H1 (cell line): ENCODE measurements at regions not wholly inside any gene's neighbourhood (a gene's known extent, or its start where the extent isn't known, plus 50 kb on each side); places are given as distances from the start of the nearest gene placed in this dataset.

ENCODE experiments used
- CTCF ChIA-PET: fragments of 300-600 bp; sonication (Branson Sonifier 250); formaldehyde crosslinking; loops from one replicate; lab custom pipeline; 2021; ENCODE audit not compliant: partially characterized antibody; lab: Charles Lee
- POLR2A ChIA-PET: fragments of 300-600 bp; sonication (Branson Sonifier 250); formaldehyde crosslinking; loops from one replicate; lab custom pipeline; 2021; ENCODE audit warnings: inconsistent platforms; ENCODE audit not compliant: partially characterized antibody; lab: Charles Lee
- DNase-seq, 2 experiments: peaks; one replicate each; pipeline versions ENCODE4 v3.0.0 to v3.0.0-alpha.2; 2010 to 2022; ENCODE audit warnings: low spot score in 2 of 2, low read depth in 1 of 2, mixed read lengths in 1 of 2
- FAIRE-seq: peaks from 2 replicates; lab custom pipeline; 2011; peaks lifted over from hg19 to GRCh38; lab: Jason Lieb, UNC
- H2AFZ ChIP-seq: 2 replicates; pipeline ENCODE4 v1.8.1; 2012; ENCODE audit warnings: low read length, inconsistent platforms
- H2AK5ac ChIP-seq: 2 replicates; pipeline ENCODE4 v1.6.1; 2013; ENCODE audit warnings: low read depth, low read length
- H2BK120ac ChIP-seq: replicated peaks from 2 replicates; pipeline ENCODE3; 2013; ENCODE audit warnings: low read depth, low read length, inconsistent platforms
- H2BK12ac ChIP-seq: 2 replicates; pipeline ENCODE4 v1.6.1; 2013; ENCODE audit warnings: low read depth, low read length
- H2BK15ac ChIP-seq: 2 replicates; pipeline ENCODE4 v1.6.1; 2013; ENCODE audit warnings: low read length
- H2BK20ac ChIP-seq: 2 replicates; pipeline ENCODE4 v1.6.1; 2013; ENCODE audit warnings: low read length
- H2BK5ac ChIP-seq: 2 replicates; pipeline ENCODE4 v1.6.1; 2013; ENCODE audit warnings: low read depth, low read length
- H3K14ac ChIP-seq: 2 replicates; pipeline ENCODE4 v1.6.1; 2013; ENCODE audit warnings: inconsistent platforms; ENCODE audit not compliant: insufficient read length
- H3K18ac ChIP-seq: 2 replicates; pipeline ENCODE4 v1.6.1; 2013; ENCODE audit warnings: low read length; ENCODE audit errors: extremely low read depth
- H3K23ac ChIP-seq: 2 replicates; pipeline ENCODE4 v1.6.1; 2013; ENCODE audit warnings: inconsistent platforms; ENCODE audit not compliant: insufficient read length
- H3K23me2 ChIP-seq: 2 replicates; pipeline ENCODE4 v1.6.1; 2013; ENCODE audit warnings: low read depth, low read length
- H3K27ac ChIP-seq: 2 replicates; pipeline ENCODE4 v1.6.1; 2011; ENCODE audit warnings: low read depth, low read length, inconsistent platforms
- H3K27me3 ChIP-seq, 4 experiments: replicated peaks in 1 of 4; 1 replicate in 1 of 4; 2 replicates in 3 of 4; pipeline versions ENCODE4 v1.6.1 to v1.8.1; 2011 to 2013; ENCODE audit warnings: low read length in 3 of 4, mild to moderate bottlenecking in 3 of 4, inconsistent platforms in 2 of 4, mixed read lengths in 2 of 4, moderate library complexity in 1 of 4; ENCODE audit not compliant: control insufficient read depth in 3 of 4, insufficient read depth in 3 of 4; ENCODE audit errors: extremely low read depth in 1 of 4
- H3K36me3 ChIP-seq, 4 experiments: 2 replicates each; pipeline versions ENCODE4 v1.6.1 to v1.8.1; 2011 to 2013; ENCODE audit warnings: mild to moderate bottlenecking in 4 of 4, low read length in 3 of 4, moderate library complexity in 2 of 4, control low read depth in 1 of 4, inconsistent platforms in 1 of 4; ENCODE audit not compliant: insufficient read depth in 4 of 4, control insufficient read depth in 2 of 4
- H3K4ac ChIP-seq: replicated peaks from 2 replicates; pipeline ENCODE3; 2013; ENCODE audit warnings: low read length, low read depth, mixed read lengths, inconsistent platforms; ENCODE audit not compliant: insufficient read length
- H3K4me1 ChIP-seq, 4 experiments: replicated peaks in 1 of 4; 1 replicate in 1 of 4; 2 replicates in 3 of 4; pipeline versions ENCODE4 v1.6.1 to v1.8.1; 2011 to 2013; ENCODE audit warnings: low read length in 3 of 4, inconsistent platforms in 2 of 4, mixed read lengths in 1 of 4; ENCODE audit not compliant: insufficient read depth in 4 of 4, control insufficient read depth in 3 of 4
- H3K4me2 ChIP-seq, 2 experiments: 2 replicates each; pipeline versions ENCODE4 v1.6.1 to v1.8.1; 2011 to 2013; ENCODE audit warnings: low read depth in 2 of 2, low read length in 2 of 2, control low read depth in 1 of 2, inconsistent platforms in 1 of 2, mild to moderate bottlenecking in 1 of 2; ENCODE audit not compliant: insufficient read depth in 1 of 2
- H3K4me3 ChIP-seq, 4 experiments: fragments of 200-600, 300-600 bp in 1 of 4; sonication (generic), shearing (Covaris generic), sonication (Bioruptor Twin) in 1 of 4; 2 replicates each; pipeline versions ENCODE4 v1.5.1 to v1.8.1; 2011 to 2016; ENCODE audit warnings: low read length in 4 of 4, low read depth in 3 of 4, control low read depth in 2 of 4, inconsistent platforms in 2 of 4, mild to moderate bottlenecking in 2 of 4, mixed read lengths in 1 of 4, moderate library complexity in 1 of 4; ENCODE audit not compliant: insufficient read depth in 2 of 4; ENCODE audit errors: extremely low read depth in 1 of 4
- H3K56ac ChIP-seq: replicated peaks from 2 replicates; pipeline ENCODE3; 2013; ENCODE audit warnings: low read depth, mild to moderate bottlenecking, mixed read lengths, low read length, inconsistent platforms; ENCODE audit not compliant: insufficient read length
- H3K79me1 ChIP-seq: 2 replicates; pipeline ENCODE4 v1.6.1; 2013; ENCODE audit warnings: low read depth, low read length, control low read depth
- H3K79me2 ChIP-seq, 2 experiments: 2 replicates each; pipeline versions ENCODE4 v1.6.1 to v1.8.1; 2012 to 2013; ENCODE audit warnings: low read length in 2 of 2, mild to moderate bottlenecking in 2 of 2, inconsistent platforms in 1 of 2; ENCODE audit not compliant: insufficient read depth in 2 of 2, control insufficient read depth in 1 of 2
- H3K9ac ChIP-seq, 4 experiments: replicated peaks in 1 of 4; 1 replicate in 1 of 4; 2 replicates in 3 of 4; pipeline versions ENCODE4 v1.6.1 to v1.8.1; 2011 to 2013; ENCODE audit warnings: low read depth in 3 of 4, low read length in 3 of 4, control low read depth in 2 of 4, mild to moderate bottlenecking in 2 of 4, moderate library complexity in 2 of 4, inconsistent platforms in 1 of 4; ENCODE audit errors: extremely low read depth in 1 of 4
- H3K9me3 ChIP-seq, 2 experiments: 2 replicates each; pipeline versions ENCODE4 v1.6.1 to v1.8.1; 2012 to 2013; ENCODE audit warnings: mild to moderate bottlenecking in 2 of 2, moderate library complexity in 2 of 2, control low read depth in 1 of 2, inconsistent platforms in 1 of 2, low read depth in 1 of 2, low read length in 1 of 2, mixed read lengths in 1 of 2; ENCODE audit not compliant: insufficient read depth in 2 of 2
- H4K20me1 ChIP-seq, 2 experiments: replicated peaks in 1 of 2; 2 replicates each; pipeline versions ENCODE3 to v1.8.1; 2011 to 2013; ENCODE audit warnings: inconsistent platforms in 2 of 2, low read length in 2 of 2, mild to moderate bottlenecking in 1 of 2; ENCODE audit not compliant: insufficient read depth in 2 of 2, control insufficient read depth in 1 of 2
- H4K5ac ChIP-seq: 2 replicates; pipeline ENCODE4 v1.6.1; 2013; ENCODE audit warnings: low read length, low read depth, mixed read lengths, inconsistent platforms; ENCODE audit not compliant: insufficient read length
- H4K8ac ChIP-seq: 2 replicates; pipeline ENCODE4 v1.8.0; 2013; ENCODE audit warnings: mild to moderate bottlenecking, moderate library complexity, low read length, inconsistent platforms; ENCODE audit not compliant: insufficient read depth; ENCODE audit errors: extremely low read depth
- H4K91ac ChIP-seq: replicated peaks from 2 replicates; pipeline ENCODE3; 2013; ENCODE audit warnings: low read length, mixed read lengths, inconsistent platforms; ENCODE audit not compliant: insufficient read length
- CBX8 ChIP-seq: fragments of 300-800, 300-1000 bp; sonication (generic); IDR thresholded peaks from 2 replicates; pipeline ENCODE4 v1.7.1; 2016; ENCODE audit warnings: low read depth, low read length, borderline replicate concordance
- CHD2 ChIP-seq: IDR thresholded peaks from 2 replicates; pipeline ENCODE4 v1.6.1; 2012; ENCODE audit warnings: low read length, improper control_type of control experiment
- HDAC6 ChIP-seq: IDR thresholded peaks from one replicate; pipeline ENCODE4 v1.7.1; 2012; ENCODE audit warnings: low read depth, mild to moderate bottlenecking, inconsistent platforms, low read length, moderate library complexity
- KDM1A ChIP-seq: fragments of 200-600, 300-600 bp; sonication (generic); IDR thresholded peaks from 2 replicates; pipeline ENCODE4 v1.7.1; 2016; ENCODE audit warnings: mild to moderate bottlenecking, low read length, borderline replicate concordance
- KDM5A ChIP-seq: fragments of 200-600 bp; IDR thresholded peaks from 2 replicates; pipeline ENCODE4 v1.7.1; 2012; ENCODE audit warnings: mild to moderate bottlenecking, low read length, inconsistent platforms, mixed read lengths
- RFX5 ChIP-seq: IDR thresholded peaks from 2 replicates; pipeline ENCODE4 v1.6.1; 2011; ENCODE audit warnings: low read depth, low read length, improper control_type of control experiment, borderline replicate concordance
- TAF1 ChIP-seq: IDR thresholded peaks from 2 replicates; pipeline ENCODE4 v1.6.1; 2011; ENCODE audit warnings: mild to moderate bottlenecking, low read depth, low read length
- TAF7 ChIP-seq: optimal IDR thresholded peaks from 2 replicates; pipeline ENCODE3; 2011; ENCODE audit warnings: low read depth, mild to moderate bottlenecking, inconsistent platforms, low read length, moderate library complexity, borderline replicate concordance
- TBP ChIP-seq: IDR thresholded peaks from 2 replicates; pipeline ENCODE4 v1.6.1; 2011; ENCODE audit warnings: low read depth, low read length, improper control_type of control experiment
- WGBS, 2 experiments: shearing (Covaris generic) in 1 of 2; methylation state at CpG; one replicate each; pipeline versions ENCODE4 v1.1.6 to v1.1.7; 2013 to 2015; ENCODE audit warnings: low lambda C conversion rate in 2 of 2, mixed read lengths in 2 of 2, inconsistent platforms in 1 of 2, low coverage in 1 of 2, missing lambda C conversion rate in 1 of 2; ENCODE audit not compliant: insufficient replicate concordance in 2 of 2, insufficient coverage in 1 of 2, insufficient read length in 1 of 2; ENCODE audit errors: extremely low coverage in 1 of 2, missing lambda C conversion rate in 1 of 2; 5-methylcytosine and 5-hydroxymethylcytosine counted together
- TF ChIP-seq, protein P1 (sequence below), 3 experiments: IDR thresholded peaks; 1 replicate in 2 of 3; 2 replicates in 1 of 3; pipeline versions ENCODE4 v1.5.1 to v1.6.1; 2011; ENCODE audit warnings: low read length in 3 of 3, mild to moderate bottlenecking in 3 of 3, inconsistent platforms in 2 of 3, low read depth in 1 of 3, moderate library complexity in 1 of 3; ENCODE audit not compliant: insufficient read depth in 1 of 3; ENCODE audit errors: control extremely low read depth in 1 of 3
- TF ChIP-seq, protein P2 (sequence below): IDR thresholded peaks from 2 replicates; pipeline ENCODE4 v1.6.1; 2012; ENCODE audit warnings: inconsistent platforms

DNA sequence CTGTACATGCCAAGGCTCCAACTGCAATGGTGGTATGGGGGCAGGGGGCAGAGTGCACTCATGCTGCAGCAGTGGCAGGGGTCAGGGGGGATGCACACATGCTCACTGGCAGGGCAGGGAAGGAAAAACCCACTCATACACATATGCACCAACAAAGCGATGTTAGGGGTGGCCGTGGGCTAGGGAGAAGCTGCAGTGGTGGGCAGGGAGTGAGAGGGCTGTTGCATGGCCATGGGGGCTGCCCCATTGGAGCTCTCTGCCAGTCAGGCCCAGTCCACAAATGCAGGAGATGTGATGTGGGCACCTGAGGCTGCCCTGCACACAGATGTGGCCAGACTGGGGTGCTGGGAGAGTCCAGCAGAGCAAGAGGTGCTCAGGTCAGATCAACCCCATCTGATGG, 238.1 kb upstream of the NXPH2 start:
- Histone ChIP-seq H3K27me3 (no peaks in the 10 kb centered on the region), H3K56ac (no peak overlapping the region), H3K36me3 (no peaks in the 10 kb centered on the region), H3K14ac (no peak overlapping the region), H3K23ac (no peak overlapping the region), H2BK15ac (no peak overlapping the region), H2BK120ac (no peak overlapping the region), H2AK5ac (no peak overlapping the region), H2BK5ac (no peak overlapping the region), H2BK20ac (no peak overlapping the region), H3K4me1 (no peaks in the 10 kb centered on the region), H3K79me1 (no peaks in the 10 kb centered on the region), H3K9me3 (peaks cover 0 to 4% of the 10 kb centered on the region in 2 experiments; a peak in 1 of 4 replicates), H2AFZ (no peak overlapping the region), H4K20me1 (no peaks in the 10 kb centered on the region), H4K8ac (no peak overlapping the region), H3K23me2 (no peaks in the 10 kb centered on the region), H3K4me2 (no peak overlapping the region), H4K5ac (no peak overlapping the region), H2BK12ac (no peak overlapping the region), H3K4me3 (no peak overlapping the region), H4K91ac (no peak overlapping the region), H3K27ac (no peak overlapping the region), H3K79me2 (no peaks in the 10 kb centered on the region), H3K18ac (no peak overlapping the region), H3K9ac (no peak overlapping the region), H3K4ac (no peak overlapping the region)
- ChIA-PET CTCF (no interaction called here), POLR2A (no interaction called here)
- WGBS, 2 experiments = 88% methylated on average over 1 of the region's 2 CpGs; no CpG with 5 or more reads in 1 of the 2 experiments
- no peak for FAIRE-seq
- no peak for DNase-seq
- TF ChIP-seq KDM5A (no peak), HDAC6 (no peak), KDM1A (no peak), TAF7 (no peak), CBX8 (no peak), CHD2 (no peak), TBP (no peak), RFX5 (no peak), TAF1 (no peak)
- TF ChIP-seq, protein P1, sequence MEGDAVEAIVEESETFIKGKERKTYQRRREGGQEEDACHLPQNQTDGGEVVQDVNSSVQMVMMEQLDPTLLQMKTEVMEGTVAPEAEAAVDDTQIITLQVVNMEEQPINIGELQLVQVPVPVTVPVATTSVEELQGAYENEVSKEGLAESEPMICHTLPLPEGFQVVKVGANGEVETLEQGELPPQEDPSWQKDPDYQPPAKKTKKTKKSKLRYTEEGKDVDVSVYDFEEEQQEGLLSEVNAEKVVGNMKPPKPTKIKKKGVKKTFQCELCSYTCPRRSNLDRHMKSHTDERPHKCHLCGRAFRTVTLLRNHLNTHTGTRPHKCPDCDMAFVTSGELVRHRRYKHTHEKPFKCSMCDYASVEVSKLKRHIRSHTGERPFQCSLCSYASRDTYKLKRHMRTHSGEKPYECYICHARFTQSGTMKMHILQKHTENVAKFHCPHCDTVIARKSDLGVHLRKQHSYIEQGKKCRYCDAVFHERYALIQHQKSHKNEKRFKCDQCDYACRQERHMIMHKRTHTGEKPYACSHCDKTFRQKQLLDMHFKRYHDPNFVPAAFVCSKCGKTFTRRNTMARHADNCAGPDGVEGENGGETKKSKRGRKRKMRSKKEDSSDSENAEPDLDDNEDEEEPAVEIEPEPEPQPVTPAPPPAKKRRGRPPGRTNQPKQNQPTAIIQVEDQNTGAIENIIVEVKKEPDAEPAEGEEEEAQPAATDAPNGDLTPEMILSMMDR (IDR thresholded peaks at IDR 0.05; ENCODE audit: control extremely low read depth in 1 of 3, insufficient read depth in 1 of 3, low read depth in 1 of 3, low read length in 3 of 3) = no peak
- TF ChIP-seq, protein P2, sequence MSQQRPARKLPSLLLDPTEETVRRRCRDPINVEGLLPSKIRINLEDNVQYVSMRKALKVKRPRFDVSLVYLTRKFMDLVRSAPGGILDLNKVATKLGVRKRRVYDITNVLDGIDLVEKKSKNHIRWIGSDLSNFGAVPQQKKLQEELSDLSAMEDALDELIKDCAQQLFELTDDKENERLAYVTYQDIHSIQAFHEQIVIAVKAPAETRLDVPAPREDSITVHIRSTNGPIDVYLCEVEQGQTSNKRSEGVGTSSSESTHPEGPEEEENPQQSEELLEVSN = no peak
